Brain microvascular endothelial cell (primary cell): ENCODE measurements at regions not wholly inside any gene's neighbourhood (a gene's known extent, or its start where the extent isn't known, plus 50 kb on each side); places are given as distances from the start of the nearest gene placed in this dataset.

Source experiments
- DNase-seq: peaks from one replicate; pipeline ENCODE4 v3.0.0-alpha.2; 2020
- H3K27ac ChIP-seq: fragments of 250-450 bp; sonication (Bioruptor Pico); 2 replicates; pipeline ENCODE4 v1.5.1; 2020; ENCODE audit warnings: mild to moderate bottlenecking, moderate library complexity
- H3K27me3 ChIP-seq: fragments of 250-450 bp; sonication (Bioruptor Pico); replicated peaks from 2 replicates; pipeline ENCODE4 v1.5.1; 2020; ENCODE audit warnings: mild to moderate bottlenecking
- H3K36me3 ChIP-seq: fragments of 250-450 bp; sonication (Bioruptor Pico); replicated peaks from 2 replicates; pipeline ENCODE4 v1.5.1; 2020; ENCODE audit warnings: mild to moderate bottlenecking
- H3K4me3 ChIP-seq: 2 replicates; pipeline ENCODE4 v1.5.1; 2011; ENCODE audit warnings: low read depth, mild to moderate bottlenecking, control low read depth, low read length, moderate library complexity
- CTCF ChIP-seq: IDR thresholded peaks from 2 replicates; pipeline ENCODE4 v1.5.1; 2011; ENCODE audit warnings: low read depth, mild to moderate bottlenecking, moderate library complexity, low read length, control low read depth, inconsistent platforms; ENCODE audit errors: missing control alignments
- in situ Hi-C: cut with HindIII; loops from 2 replicates; pipeline ENCODE4 v1.10.0; 2017; ENCODE audit warnings: low sequenced_read_pairs, low pct_ligation_motif_present

GRCh38 chr5:147017191-147017590 lies 138.6 kb upstream of the PPP2R2B start:
- Histone ChIP-seq H3K4me3 (no peak overlapping the region), H3K27ac (no peak overlapping the region), H3K36me3 (no peaks in the 10 kb centered on the region), H3K27me3 (no peaks in the 10 kb centered on the region)
- no peak for TF ChIP-seq CTCF
- in situ Hi-C loops: no loop called here
- DNase-seq: no peak

GRCh38 chr5:147017621-147018020 lies 139.1 kb upstream of the PPP2R2B start:
- no peak overlapping the region for H3K4me3 ChIP-seq
- no peak for TF ChIP-seq CTCF
- in situ Hi-C loops: no loop called here

GRCh38 chr5:147018812-147019211 lies 140.3 kb upstream of the PPP2R2B start:
- H3K4me3 ChIP-seq: no peak overlapping the region
- no peak overlapping the region for H3K27ac ChIP-seq
- H3K27me3 ChIP-seq: no peaks in the 10 kb centered on the region
- no peaks in the 10 kb centered on the region for H3K36me3 ChIP-seq
- TF ChIP-seq CTCF: no peak
- no peak for DNase-seq
- in situ Hi-C loops: no loop called here

More at GRCh38 chr5:147017621-147018020, 139.1 kb upstream of the PPP2R2B start:
- H3K36me3 ChIP-seq: no peaks in the 10 kb centered on the region
- no peak for DNase-seq
- H3K27ac ChIP-seq: no peak overlapping the region
- H3K27me3 ChIP-seq: no peaks in the 10 kb centered on the region

GRCh38 chr5:147036691-147037245 lies 158.2 kb upstream of the PPP2R2B start:
- Histone ChIP-seq H3K36me3 (no peaks in the 10 kb centered on the region), H3K4me3 (no peak overlapping the region), H3K27me3 (no peaks in the 10 kb centered on the region), H3K27ac (no peak overlapping the region)
- TF ChIP-seq CTCF: no peak
- DNase-seq: no peak
- in situ Hi-C loops: no loop called here

GRCh38 chr5:147037515-147038205 lies 159.1 kb upstream of the PPP2R2B start:
- no peak for TF ChIP-seq CTCF
- peak; percentile 41 for DNase-seq
- in situ Hi-C loops: no loop called here
- Histone ChIP-seq H3K4me3 (no peak overlapping the region), H3K27me3 (no peaks in the 10 kb centered on the region), H3K27ac (no peak overlapping the region), H3K36me3 (no peaks in the 10 kb centered on the region)

GRCh38 chr5:147040856-147041255 lies 162.3 kb upstream of the PPP2R2B start:
- no peak for DNase-seq
- Histone ChIP-seq H3K27ac (no peak overlapping the region), H3K36me3 (no peaks in the 10 kb centered on the region), H3K4me3 (no peak overlapping the region), H3K27me3 (no peaks in the 10 kb centered on the region)
- no peak for TF ChIP-seq CTCF
- in situ Hi-C loops: no loop called here
